HEK293 (cell line): ENCODE measurements at regions not wholly inside any gene's neighbourhood (a gene's known extent, or its start where the extent isn't known, plus 50 kb on each side); places are given as distances from the start of the nearest gene placed in this dataset.

Experiments used
- ZFHX2 ChIP-seq: fragments of 450-650 bp; formaldehyde crosslinking; conservative IDR thresholded peaks from 2 replicates; pipeline ENCODE4 v1.5.1; 2016; ENCODE audit warnings: missing biosample characterization, missing genetic modification characterization
- ZNF274 ChIP-seq, 2 experiments: fragments of 200-500 bp in 1 of 2; fragments of 450-650 bp in 1 of 2; sonication (Bioruptor generic) in 1 of 2; formaldehyde crosslinking in 1 of 2; IDR thresholded peaks; 2 replicates each; pipeline versions ENCODE4 v1.5.1 to v1.6.1; 2014 to 2016; ENCODE audit warnings: borderline replicate concordance in 1 of 2, inconsistent platforms in 1 of 2, low read length in 1 of 2, missing biosample characterization in 1 of 2, missing genetic modification characterization in 1 of 2
- ZNF335 ChIP-seq: fragments of 450-650 bp; formaldehyde crosslinking; conservative IDR thresholded peaks from 2 replicates; pipeline ENCODE4 v1.5.1; 2016; ENCODE audit warnings: missing biosample characterization, missing genetic modification characterization
- ZNF571 ChIP-seq: fragments of 450-650 bp; formaldehyde crosslinking; IDR thresholded peaks from 2 replicates; pipeline ENCODE4 v1.5.0; 2017; ENCODE audit warnings: missing biosample characterization, missing genetic modification characterization
- ZNF791 ChIP-seq: fragments of 450-650 bp; formaldehyde crosslinking; IDR thresholded peaks from 2 replicates; pipeline ENCODE4 v1.5.1; 2016; ENCODE audit warnings: missing biosample characterization, missing genetic modification characterization
- TF ChIP-seq, protein P1 (sequence below): fragments of 450-650 bp; formaldehyde crosslinking; IDR thresholded peaks from 2 replicates; pipeline ENCODE4 v1.5.1; 2016; ENCODE audit warnings: missing biosample characterization, missing genetic modification characterization
- TF ChIP-seq, protein P2 (sequence below): fragments of 450-650 bp; formaldehyde crosslinking; IDR thresholded peaks from 2 replicates; pipeline ENCODE4 v1.5.1; 2016; ENCODE audit warnings: missing biosample characterization, missing genetic modification characterization, low read depth

DNA sequence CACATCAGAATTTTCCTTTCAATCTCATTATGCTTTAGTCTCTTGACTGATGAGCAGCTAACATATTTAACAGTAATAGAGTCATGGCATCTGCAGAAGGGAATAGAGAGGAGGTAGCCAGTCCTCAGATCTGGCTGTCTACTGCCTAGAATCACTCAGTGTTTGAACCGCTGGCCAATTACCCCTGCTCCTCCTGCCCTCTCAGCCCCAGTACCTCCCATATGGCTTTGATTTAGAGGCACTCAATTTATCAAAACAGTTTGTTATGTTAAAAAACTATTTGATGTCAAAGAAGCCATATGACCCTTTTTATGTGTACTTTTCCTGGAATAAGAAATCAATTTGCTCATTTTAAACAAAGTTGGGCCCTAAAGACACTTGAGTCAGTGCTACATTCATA is 355.2 kb downstream of the CMPK2 start:
- TF ChIP-seq ZNF335 (tag by site-specific recombination) (no peak), ZFHX2 (tag by site-specific recombination) (no peak), ZNF274 (IDR thresholded peaks at IDR 0.05; ENCODE audit: low read length) (no peak), ZNF274 (tag by site-specific recombination; IDR thresholded peaks at IDR 0.05; ENCODE audit: borderline replicate concordance) (no peak), ZNF571 (no peak), ZNF791 (tag by site-specific recombination) (no peak)
- TF ChIP-seq, protein P1, sequence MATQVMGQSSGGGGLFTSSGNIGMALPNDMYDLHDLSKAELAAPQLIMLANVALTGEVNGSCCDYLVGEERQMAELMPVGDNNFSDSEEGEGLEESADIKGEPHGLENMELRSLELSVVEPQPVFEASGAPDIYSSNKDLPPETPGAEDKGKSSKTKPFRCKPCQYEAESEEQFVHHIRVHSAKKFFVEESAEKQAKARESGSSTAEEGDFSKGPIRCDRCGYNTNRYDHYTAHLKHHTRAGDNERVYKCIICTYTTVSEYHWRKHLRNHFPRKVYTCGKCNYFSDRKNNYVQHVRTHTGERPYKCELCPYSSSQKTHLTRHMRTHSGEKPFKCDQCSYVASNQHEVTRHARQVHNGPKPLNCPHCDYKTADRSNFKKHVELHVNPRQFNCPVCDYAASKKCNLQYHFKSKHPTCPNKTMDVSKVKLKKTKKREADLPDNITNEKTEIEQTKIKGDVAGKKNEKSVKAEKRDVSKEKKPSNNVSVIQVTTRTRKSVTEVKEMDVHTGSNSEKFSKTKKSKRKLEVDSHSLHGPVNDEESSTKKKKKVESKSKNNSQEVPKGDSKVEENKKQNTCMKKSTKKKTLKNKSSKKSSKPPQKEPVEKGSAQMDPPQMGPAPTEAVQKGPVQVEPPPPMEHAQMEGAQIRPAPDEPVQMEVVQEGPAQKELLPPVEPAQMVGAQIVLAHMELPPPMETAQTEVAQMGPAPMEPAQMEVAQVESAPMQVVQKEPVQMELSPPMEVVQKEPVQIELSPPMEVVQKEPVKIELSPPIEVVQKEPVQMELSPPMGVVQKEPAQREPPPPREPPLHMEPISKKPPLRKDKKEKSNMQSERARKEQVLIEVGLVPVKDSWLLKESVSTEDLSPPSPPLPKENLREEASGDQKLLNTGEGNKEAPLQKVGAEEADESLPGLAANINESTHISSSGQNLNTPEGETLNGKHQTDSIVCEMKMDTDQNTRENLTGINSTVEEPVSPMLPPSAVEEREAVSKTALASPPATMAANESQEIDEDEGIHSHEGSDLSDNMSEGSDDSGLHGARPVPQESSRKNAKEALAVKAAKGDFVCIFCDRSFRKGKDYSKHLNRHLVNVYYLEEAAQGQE (tag by site-specific recombination) = no peak
- TF ChIP-seq, protein P2, sequence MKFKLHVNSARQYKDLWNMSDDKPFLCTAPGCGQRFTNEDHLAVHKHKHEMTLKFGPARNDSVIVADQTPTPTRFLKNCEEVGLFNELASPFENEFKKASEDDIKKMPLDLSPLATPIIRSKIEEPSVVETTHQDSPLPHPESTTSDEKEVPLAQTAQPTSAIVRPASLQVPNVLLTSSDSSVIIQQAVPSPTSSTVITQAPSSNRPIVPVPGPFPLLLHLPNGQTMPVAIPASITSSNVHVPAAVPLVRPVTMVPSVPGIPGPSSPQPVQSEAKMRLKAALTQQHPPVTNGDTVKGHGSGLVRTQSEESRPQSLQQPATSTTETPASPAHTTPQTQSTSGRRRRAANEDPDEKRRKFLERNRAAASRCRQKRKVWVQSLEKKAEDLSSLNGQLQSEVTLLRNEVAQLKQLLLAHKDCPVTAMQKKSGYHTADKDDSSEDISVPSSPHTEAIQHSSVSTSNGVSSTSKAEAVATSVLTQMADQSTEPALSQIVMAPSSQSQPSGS (tag by site-specific recombination) = no peak
